ENCODE measurements at regions not wholly inside any gene's neighbourhood (a gene's known extent, or its start where the extent isn't known, plus 50 kb on each side); places are given as distances from the start of the nearest gene placed in this dataset.

GRCh38 chr6:121880831-121881230 lies 445.4 kb downstream of the GJA1 start:
- Histone ChIP-seq H3K27ac (ENCODE audit: low read depth, low read length) (no peak overlapping the region), H3K4me3 (ENCODE audit: low read depth, low read length) (no peak overlapping the region), H3K27me3 (ENCODE audit: control insufficient read depth, insufficient read depth, low read length) (no peaks in the 10 kb centered on the region), H3K9me3 (ENCODE audit: control insufficient read depth, insufficient read depth, low read length) (no peaks in the 10 kb centered on the region)
- no peak for TF ChIP-seq CTCF (IDR thresholded peaks at IDR 0.05; ENCODE audit: low read depth, low read length)
- DNase-seq (ENCODE audit: low read depth, low spot score): no peak
- ChIA-PET CTCF (interaction anchor here (1.1 to 1.2 kb wide), 2 partner anchors 31 to 451 kb away, joined by 3 read pairs; no protein-coding TSS in a partner anchor), POLR2A (no interaction called here)

GRCh38 chr6:121881974-121882667 lies 446.7 kb downstream of the GJA1 start:
- DNase-seq (ENCODE audit: low read depth, low spot score): peak; percentile 50
- ChIA-PET POLR2A (interaction anchor here (0.7 to 1.2 kb wide), 2 partner anchors 50 to 59 kb away, joined by 3 to 4 read pairs; no protein-coding TSS in a partner anchor), CTCF (interaction anchor here (1.4 kb wide), 1 partner anchor 32 kb away, joined by 4 read pairs; no protein-coding TSS in a partner anchor)
- Histone ChIP-seq H3K27me3 (ENCODE audit: control insufficient read depth, insufficient read depth, low read length) (no peaks in the 10 kb centered on the region), H3K9me3 (ENCODE audit: control insufficient read depth, insufficient read depth, low read length) (no peaks in the 10 kb centered on the region), H3K27ac (ENCODE audit: low read depth, low read length) (no peak overlapping the region), H3K4me3 (ENCODE audit: low read depth, low read length) (no peak overlapping the region)
- TF ChIP-seq CTCF (IDR thresholded peaks at IDR 0.05; ENCODE audit: low read depth, low read length): no peak

- POLR2A ChIA-PET: no interaction called here
- TF ChIP-seq CTCF (IDR thresholded peaks at IDR 0.05; ENCODE audit: low read depth, low read length): no peak
- DNase-seq (ENCODE audit: low read depth, low spot score): no peak
- Histone ChIP-seq H3K27ac (ENCODE audit: low read depth, low read length) (no peak overlapping the region), H3K4me3 (ENCODE audit: low read depth, low read length) (no peak overlapping the region), H3K9me3 (ENCODE audit: control insufficient read depth, insufficient read depth, low read length) (no peaks in the 10 kb centered on the region), H3K27me3 (ENCODE audit: control insufficient read depth, insufficient read depth, low read length) (no peaks in the 10 kb centered on the region)
- CTCF ChIA-PET: interaction anchor here (0.6 to 1.4 kb wide), 2 partner anchors 434 to 455 kb away, joined by 5 read pairs; no protein-coding TSS in a partner anchor
Observed at GRCh38 chr6:121884091-121884490, 448.6 kb downstream of the GJA1 start.

GRCh38 chr6:121884620-121885019 lies 449.2 kb downstream of the GJA1 start:
- Histone ChIP-seq H3K27me3 (ENCODE audit: control insufficient read depth, insufficient read depth, low read length) (no peaks in the 10 kb centered on the region), H3K27ac (ENCODE audit: low read depth, low read length) (no peak overlapping the region), H3K9me3 (ENCODE audit: control insufficient read depth, insufficient read depth, low read length) (no peaks in the 10 kb centered on the region), H3K4me3 (ENCODE audit: low read depth, low read length) (no peak overlapping the region)
- TF ChIP-seq CTCF (IDR thresholded peaks at IDR 0.05; ENCODE audit: low read depth, low read length): no peak
- DNase-seq (ENCODE audit: low read depth, low spot score): no peak
- ChIA-PET POLR2A (no interaction called here), CTCF (interaction anchor here (0.6 to 1.7 kb wide), 3 partner anchors 34 to 455 kb away, joined by 5 to 7 read pairs (median 5); no protein-coding TSS in a partner anchor)

Data from AG04450 (cell line).